HG03066 (cell line): ENCODE measurements at regions not wholly inside any gene's neighbourhood (a gene's known extent, or its start where the extent isn't known, plus 50 kb on each side); places are given as distances from the start of the nearest gene placed in this dataset.

ENCODE experiments used
- ATAC-seq: cut with Tn5 transposase; IDR thresholded peaks from one replicate; pipeline ENCODE4 v1.9.1; 2021; ENCODE audit warnings: low read depth; ENCODE audit not compliant: unreplicated experiment

DNA sequence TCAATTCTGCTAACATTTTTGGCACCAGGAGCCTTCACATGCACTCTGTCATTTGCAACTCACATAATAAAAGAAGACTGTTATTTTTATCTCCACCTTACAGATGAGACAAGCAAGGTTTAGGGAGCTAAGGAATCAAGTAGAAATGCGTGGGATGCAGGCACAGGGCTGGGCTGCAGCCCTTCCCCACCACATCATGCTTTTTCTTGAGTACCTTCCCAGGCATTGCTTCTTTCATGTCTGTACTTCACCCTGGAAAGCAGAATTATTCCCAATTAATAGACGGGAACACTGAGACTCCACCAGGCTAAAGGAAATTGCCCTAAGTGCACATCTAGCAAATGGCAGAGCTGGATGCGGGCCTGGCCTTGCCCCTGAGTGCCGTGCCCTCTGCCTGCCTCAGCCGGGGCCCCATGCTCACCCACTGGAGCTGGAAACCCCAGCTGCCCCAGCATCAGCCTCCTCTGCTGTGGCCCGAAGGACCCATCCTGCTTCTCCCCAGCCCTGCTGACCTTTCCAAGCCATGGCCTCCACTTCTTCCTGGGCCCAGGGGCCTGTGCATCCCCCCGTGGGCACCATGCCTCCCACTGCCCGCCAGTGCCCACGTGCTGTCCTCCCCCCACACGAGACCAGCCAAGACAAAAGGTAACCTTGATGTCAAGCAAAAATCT is 257.5 kb downstream of the TOMM20 start:
- no peak for ATAC-seq

DNA sequence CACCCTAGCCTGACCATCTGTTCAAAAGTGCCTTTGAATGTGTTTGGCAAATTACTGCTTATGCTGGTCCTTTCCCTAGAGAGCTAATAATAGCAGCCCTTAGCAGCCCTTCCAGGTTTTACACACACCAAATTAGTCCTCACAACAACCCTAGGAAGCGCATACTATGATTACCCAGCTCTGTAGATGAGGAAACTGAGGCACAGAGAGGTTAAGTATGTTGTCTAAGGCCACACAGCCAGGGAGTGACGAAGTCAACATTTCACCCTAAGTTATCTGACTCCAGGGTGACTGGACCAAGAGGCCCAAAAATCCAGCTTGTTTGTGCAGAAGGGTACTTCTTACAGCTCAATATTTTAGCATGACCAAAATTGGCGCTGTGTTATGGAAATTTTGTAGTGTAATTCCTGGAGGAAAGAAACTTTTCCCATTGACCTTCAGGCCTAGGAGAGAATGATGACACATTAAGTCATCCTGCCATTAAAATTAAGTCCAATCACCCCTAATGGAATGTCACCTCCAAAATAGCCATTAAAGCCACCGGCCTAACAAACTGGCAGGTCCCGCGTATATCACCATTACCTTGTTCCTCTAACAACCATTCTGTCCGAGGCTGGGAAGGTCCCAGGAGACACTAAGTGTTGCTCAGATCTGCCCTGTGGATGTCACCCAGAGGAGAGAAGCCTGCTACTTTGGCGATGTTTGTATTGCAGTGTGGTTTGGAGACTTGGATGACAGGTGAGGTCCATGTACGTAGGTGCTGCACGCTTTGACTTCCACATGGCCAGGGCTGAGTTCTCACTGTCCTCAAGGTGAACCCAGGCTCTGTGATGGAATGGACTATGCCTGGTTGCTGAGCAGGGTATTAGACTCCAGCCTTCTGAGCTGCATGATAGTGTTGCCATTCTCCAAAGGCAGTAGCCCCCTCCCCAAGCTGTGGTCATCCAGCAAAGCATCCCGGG is 258.3 kb downstream of the TOMM20 start:
- no peak for ATAC-seq

DNA sequence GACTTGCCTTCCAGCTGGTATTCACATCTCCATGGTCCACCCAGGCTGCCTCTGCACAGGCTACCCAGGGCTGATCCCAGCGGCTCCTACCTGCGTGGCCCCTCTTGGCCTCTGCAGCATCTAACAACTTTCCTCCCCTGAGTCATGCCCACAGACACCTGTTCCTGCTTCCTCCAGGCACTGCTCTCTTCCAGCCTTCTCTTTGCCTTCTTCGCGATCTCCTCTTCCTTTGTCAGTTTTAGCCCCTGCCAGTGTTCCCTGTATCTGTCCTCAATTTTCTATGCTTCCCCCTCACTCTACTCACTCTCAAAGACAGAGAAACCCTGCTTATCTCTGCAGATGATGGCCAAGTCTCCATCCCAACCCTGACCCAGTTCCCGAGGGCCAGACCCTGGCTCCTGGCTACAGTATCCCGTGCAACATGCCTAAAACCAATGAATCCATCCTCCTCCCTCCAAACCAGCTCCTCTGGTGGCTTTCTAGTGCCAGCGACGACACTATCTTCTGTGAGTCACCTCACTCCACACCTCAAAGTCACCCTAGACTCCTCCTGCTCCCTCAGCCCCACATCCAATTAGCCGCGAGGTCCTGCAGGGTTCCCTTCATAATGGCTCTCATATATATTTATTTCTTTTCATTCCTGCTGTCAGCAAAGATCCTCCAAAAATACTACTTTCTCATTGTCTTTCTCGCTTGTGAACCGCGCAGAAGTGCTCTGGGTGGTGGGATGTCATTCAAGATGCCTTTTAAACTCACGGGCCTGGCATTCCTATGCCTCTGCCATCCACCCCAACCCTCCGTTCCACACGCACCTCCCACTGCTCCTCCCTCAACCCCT is 259.2 kb downstream of the TOMM20 start:
- no peak for ATAC-seq

DNA sequence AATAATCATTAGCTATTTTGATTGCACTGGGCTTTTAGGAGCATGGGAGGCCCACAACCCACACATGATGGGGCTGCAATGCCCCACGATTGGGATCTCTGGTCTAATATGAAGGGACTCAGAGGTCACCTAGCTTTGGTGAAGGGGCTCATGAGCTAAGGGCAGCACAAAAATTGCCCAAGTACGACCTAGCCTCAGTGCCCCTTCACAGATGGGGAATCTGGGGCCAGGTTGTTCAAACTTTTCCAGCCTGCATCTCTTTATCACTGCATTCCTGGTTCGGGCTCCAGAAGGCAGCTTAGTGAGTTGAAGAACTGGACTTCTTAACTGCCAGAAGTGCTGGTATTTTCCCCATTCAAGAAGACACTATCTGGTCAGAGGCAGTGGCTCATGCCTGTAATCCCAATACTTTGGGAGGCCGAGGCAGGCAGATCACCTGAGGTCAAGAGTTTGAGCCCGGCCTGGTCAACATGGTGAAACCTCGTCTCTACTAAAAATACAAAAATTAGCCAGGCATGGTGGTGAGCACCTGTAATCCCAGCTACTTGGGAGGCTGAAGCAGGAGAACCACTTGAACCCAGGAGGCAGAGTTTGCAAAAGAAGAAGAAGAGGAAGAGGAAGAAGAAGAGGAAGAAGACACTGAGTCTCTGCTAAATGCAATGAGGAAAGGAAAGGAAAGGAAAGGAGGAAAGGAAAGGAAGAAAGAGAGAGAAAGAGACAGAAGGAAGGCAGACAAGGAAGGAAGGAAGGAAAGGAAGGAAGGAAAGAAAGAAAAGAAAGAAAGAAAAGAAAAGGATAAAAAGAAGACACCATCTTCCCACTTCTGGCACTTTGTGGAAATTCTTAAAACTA is 258.5 kb upstream of the IRF2BP2 start:
- ATAC-seq: no peak

DNA sequence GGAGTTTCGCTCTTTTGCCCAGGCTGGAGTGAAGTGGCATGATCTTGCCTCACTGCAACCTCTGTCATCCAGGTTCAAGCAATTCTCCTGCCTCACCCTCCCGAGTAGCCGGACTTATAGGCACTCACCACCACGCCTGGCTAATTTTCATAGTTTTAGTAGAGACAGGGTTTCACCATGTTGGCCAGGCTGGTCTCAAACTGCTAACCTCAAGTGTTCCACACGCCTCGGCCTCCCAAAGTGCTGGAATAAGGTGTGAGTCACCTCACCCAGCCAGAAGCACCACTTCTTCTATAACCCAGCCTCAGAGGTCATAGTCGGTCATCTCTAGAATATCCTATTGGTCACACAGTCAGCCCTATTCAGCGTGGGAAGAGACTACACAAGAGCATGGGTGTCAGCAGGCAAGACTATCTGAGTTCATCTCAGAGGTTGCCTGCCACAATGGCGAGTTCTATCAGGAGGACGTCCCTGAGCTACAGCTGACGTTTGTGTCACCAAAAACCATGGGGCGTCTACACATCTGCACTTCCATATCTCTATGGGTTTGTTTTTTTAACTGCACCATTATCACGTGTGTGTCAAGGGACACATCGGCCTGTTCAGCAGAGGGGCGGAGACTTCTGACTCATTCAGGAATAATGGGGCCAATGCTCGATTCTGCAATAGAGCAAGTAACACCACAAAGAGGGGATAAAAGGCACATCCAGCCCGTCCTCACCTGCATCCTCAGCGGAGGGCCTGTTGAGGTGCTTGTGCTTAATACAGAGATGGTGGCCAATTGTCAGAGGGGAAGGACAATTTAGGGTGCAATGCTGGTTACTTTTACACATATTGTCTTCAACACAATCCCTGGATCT is 256.3 kb upstream of the IRF2BP2 start:
- ATAC-seq: no peak

DNA sequence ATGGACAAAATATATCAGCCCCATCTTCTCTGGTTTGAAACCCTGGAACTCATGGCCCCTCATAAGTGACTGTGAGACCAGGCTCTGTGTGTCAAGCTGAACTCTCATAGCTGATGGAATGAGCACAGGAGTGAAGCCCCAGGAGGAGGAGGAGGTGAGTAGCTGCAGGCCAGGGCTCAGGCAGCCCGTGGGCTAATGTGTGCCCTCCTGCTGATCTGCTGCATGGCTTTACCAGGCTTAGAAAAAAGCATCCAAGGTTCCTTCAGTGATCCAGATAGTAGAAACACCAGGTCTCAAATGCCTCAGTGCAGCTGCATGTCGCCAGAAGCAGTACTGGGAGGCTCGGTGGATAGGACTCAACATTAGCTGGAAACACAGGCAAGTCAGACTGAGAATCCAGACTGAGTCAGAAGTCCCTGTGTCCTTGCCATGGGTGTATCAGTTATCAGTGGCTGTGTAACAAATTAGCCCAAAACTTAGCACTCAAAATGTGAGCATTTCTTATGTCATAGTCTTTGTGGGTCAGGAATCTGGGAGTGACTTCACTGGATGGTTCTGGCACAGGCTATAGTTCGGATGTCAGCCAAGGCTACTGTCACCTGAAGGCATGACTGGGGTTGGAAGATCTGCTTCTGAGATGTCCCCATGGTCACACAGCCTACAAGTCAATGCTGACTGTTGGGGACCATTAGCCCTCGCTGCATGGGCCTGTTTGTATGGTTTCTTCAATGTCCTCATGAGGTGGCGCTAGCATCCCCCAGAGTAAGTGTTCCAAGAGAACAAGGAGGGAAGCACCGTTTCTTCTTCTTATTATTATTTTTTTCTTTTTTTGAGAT is 255.4 kb upstream of the IRF2BP2 start:
- no peak for ATAC-seq

DNA sequence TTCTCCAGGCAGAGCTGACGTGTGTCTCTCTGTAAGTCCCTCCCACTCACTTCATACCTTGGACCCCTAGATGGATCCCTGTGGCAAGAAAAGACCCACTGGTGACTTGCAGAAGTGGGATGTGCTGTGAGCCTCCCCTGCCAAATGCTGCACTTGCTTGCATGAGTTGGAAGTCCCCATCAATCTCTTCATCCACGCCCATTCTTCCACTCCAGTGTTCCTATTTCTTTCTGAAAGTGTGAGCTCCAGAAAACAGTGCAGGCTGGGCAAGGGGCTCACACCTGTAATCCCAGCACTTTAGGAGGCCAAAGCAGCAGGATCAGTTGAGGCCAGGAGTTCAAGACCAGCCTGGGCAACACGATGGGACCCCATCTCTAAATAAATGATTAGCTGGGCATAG is 254.1 kb upstream of the IRF2BP2 start:
- ATAC-seq: no peak

DNA sequence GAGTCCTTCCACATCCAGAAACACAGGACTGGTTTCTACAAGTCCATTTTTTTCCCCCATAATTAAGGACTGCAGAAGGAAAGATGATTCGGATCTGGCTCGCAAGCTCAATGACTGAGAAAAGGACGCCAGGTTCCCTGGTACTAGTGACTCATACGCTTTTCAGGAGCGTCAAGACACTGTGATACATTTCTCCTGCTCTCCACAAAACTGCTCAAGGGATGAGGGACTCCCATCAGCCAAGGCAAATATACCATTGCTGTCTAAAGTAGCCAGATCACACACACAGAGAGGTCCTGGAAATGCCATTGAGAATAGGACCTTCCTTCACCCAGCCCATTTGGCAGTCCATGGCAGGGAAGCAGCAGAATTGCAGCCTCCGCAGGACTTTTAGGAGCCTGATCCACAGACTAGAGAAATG is 253.6 kb upstream of the IRF2BP2 start:
- no peak for ATAC-seq

DNA sequence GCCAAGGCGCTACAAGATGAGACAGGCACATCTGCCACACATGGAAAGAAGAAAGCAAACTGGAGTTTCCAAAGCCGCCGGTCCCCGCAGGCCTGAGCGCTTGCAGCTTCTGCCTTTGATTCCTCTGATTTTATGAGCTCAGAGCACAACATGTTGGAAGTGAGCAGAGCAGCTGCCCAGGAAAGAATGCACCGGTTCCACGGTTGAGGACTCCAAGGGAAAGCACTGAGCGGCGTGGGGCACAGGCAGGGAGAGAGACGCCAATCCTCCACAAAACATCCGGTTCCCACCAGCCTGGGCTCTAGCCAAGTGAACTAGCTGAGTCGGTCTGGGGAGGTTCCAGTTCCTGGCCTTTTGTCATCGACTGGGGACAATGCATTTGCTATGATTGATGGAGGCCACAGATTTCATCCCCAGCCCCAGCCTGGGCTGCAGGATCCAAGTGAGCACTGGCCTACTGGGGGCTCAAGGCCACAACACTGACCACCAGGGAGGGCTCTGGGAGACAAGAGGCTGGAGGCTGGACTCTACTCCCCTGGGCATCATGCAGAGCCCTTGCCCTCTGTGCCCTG is 253.1 kb upstream of the IRF2BP2 start:
- ATAC-seq: no peak

DNA sequence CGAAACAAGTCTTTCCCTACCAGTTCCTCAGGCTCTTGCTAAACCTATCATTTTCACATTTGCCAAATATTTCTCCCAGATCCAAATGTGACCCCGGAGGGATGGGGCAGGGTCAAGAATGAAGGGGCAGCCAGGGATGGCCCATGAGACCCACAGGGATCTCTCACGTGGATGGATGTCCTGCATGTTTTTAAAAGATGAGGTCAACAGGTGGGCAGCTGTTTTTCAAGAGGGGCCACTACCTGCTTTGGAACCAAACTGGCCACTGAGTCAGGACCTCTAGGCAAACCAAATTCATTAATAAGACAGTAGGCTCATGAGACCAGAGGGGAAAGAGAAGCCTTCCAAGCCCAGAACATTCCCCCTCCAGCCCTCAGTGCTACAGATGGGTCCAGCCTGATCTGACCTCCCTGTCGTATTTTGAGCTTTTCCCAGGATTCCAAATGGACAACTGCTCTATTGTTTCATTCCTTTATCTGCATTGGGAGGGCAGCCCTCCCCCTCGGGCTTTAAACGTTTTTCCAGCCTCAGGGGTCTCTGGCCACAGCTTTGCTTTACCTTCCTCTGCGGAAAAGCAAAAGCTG is 252.5 kb upstream of the IRF2BP2 start:
- no peak for ATAC-seq

DNA sequence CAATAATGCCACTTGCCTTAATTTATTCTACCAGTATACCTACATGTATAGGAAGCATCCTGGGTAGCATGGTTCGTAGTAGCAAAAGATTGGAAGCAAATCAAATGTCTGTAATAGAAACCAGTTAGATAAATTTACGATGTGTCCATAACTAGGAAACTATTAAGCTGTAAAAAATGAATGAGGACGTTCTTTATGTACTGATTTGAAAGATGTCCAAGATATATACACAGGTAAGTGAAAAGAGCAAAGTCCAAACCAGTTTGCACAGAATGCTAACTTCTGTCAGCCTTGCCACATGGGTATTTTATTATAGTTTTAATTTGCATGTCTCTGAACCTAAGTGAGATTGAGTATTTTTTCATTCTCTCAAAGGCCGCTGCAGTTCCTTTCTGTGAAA is 251.8 kb upstream of the IRF2BP2 start:
- no peak for ATAC-seq

DNA sequence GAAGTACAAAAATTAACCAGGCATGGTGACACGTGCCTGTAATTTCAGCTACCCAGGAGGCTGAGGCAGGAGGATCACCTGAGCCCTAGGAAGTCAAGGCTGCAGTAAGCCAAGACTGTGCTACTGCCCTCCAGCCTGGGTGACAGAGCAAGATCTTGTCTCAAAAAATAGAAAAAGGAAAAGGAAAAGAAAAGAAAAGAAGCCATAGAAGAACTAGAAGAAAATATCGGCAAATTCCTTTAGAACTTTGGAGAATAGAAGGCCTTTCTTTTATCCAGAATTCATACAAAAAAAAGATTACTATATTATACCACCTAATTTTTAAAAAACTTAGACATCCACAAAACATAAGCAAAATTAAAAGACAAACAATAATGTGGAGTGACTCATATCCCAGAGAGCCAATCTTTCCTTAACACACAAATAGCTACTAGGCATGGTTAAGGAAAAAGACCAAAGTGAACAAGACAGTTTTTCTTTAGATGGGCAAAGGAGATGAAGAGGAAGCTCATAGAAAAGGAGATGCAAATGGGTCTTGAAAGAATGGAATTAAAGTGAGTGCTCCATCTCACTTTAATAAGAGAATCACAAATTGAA is 251.1 kb upstream of the IRF2BP2 start:
- no peak for ATAC-seq

DNA sequence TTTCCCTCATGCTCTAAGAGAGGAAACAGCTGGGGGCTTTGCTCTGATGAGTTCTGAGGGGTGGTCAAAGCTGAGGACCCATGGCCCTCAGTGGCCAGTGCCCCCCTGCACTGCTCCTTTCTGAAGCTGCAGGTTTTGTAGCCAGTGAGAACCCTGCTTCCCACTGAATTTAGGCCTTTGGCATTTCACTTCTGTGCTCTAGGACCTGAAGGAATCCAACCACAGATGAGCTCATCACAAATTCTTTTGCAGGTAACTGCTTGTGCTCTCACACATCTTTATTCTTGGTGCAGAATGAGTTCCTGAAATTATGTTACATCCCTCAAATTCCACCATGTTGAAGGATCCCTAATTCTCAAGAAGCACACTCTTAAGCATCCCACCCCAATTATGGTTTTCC is 248.7 kb upstream of the IRF2BP2 start:
- no peak for ATAC-seq

DNA sequence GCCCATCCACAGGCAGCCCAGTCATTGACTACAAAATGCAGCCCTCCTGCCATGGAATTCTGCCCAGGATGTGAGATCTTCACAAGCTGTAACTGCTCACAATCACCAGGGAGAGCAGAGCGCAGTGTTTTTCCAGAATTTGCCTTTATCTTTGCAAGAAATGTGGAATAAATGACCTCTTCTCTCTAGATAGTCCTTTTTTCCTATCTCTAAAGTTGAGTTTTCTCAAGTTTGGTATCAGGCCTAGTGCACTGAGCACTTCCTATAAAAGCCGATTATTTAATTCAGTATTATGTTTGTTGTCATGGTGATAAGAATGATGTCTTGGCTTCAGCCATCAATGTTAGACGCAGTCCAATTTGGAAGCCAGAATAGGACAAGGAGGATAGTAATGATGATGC is 246.9 kb upstream of the IRF2BP2 start:
- ATAC-seq: no peak

DNA sequence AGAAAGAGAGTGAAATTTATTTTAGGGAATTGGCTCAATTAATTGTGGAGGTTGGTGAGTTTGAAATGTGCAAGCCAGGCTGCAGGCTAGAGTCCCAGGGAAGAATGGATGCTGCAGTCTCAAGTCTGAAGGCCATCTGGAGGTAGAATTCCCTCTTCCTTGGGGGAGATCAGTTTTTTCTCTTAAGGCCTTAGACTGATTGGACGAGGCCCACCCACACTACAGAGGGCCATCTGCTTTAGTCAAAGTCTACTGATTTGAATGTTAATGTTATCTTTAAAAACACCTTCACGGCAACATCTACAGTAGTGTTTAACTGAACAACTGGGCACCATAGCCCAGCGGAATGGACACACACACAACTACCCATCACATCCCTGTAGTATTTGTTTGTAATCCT is 245.9 kb upstream of the IRF2BP2 start:
- ATAC-seq: no peak

DNA sequence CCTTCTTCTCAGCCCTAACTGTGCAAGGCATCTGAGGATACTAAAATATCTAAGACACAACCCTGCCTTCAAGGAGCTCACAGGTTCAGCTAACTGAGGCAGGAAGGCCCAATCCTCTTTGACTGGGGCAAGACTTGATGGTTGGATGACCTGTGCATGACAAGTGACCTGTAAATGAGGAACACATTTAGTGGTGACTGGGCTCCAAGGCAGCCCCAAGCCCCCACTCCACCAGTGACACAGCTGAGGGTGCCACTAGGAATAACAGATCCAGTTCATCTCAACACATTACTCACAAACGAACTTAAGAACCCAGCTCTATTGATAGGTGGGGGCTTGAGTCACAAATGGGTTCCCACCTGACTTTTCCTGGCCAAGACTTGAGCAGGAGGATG is 244.7 kb upstream of the IRF2BP2 start:
- no peak for ATAC-seq

DNA sequence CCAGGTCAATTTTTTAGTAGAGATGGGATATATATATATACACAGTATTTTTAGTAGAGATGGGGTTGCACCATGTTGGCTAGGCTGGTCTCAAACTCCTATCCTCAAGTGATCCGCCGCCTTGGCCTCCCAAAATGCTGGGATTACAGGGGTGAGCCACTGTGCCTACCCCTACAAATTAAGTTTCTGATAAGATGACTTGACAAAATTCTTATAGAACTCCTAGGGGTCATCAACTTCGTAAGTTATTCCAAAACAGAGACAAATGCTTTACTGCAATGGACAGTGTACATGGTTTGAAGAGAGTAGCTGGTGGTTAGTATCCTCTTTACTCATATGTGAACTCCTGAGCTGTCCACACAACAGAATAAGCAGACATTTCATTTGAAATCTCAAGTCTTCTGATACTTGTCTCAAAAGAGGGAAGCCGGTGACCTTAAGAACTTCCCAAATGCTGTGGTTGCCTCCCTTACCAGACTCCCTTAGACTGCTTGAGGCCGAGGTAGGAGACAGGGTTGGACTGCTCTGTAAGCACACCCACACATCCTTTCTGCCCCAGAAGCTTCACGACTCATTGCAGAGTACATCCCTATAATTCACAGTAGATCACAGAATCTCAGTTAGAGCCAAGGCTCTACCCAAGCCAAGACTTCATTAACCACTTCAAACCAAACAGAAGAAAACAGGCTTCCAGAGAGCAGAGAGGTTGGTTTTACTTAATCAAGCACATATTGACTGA is 244.1 kb upstream of the IRF2BP2 start:
- ATAC-seq: no peak
